ENCODE measurements at regions not wholly inside any gene's neighbourhood (a gene's known extent, or its start where the extent isn't known, plus 50 kb on each side); places are given as distances from the start of the nearest gene placed in this dataset.

DNA sequence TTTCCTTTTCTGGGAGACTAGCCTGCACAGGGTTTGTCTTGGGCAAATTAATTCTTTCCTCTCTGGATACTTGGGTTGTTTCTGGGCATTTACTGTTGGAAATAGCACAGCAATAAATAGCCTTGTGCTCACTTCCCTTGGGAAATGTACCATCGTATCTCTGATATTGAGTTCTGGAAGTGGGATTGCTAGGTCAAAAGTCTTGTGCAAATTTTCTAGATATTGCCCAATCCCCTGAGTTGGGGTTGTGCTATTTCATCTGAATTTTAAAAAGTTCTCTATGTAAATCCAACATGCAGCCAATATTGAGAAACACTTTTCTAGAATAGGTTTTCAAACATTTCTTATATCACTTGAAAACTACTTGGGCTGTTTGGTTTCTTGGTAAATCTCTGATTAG, 64.0 kb upstream of the ELOVL5 start:
- no peak for DNase-seq

DNA sequence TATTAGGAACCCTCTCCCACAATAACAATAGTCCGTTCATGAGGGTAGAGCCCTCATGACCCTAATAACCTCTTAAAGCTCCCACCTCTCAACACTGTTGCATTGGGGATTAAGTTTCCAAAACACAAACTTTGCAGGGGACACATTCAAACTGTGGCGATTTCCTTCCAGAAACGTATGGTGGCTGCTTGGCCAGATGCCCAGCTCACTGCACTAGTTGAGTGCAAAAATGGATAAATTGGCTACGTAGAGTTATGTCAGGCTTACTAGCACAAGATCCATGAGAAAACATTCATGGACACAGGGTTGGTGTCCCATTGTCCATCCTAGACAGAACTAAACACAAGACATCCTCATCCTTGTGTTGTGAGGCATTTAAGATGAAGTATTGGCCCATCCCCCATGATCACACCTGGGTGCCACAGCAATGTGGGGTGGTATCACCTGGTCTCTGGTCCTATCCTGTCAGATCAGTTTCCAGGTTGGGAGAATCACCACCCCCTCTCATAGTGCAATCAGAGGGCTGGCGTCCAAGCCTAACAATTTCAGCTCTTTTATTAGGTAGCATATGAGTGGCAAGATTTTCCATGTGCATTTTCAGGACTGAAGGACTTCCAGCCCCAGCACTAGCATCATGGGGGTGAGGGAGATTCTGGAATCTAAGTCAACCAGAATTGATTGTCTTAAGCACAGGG, 63.4 kb upstream of the ELOVL5 start:
- no peak for DNase-seq

DNA sequence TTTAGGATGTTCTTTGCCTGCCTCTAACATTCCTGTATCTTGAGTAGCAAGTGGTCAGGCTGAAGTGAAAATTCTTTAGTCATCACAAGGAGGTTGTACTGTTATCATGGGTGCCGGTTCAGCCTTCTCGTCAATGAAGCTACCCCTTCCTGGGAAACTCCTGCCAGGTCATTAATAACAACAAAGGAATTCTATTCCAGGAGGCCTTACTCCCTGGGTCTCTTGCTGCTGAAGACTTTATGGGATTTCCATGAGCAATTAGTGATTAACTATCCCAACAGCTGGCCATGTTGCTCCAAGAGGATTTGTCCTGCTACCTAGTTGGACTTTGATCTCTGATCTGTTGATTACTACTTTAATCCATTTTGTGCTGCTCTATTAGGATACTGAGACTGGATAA, 62.7 kb upstream of the ELOVL5 start:
- no peak for DNase-seq

DNA sequence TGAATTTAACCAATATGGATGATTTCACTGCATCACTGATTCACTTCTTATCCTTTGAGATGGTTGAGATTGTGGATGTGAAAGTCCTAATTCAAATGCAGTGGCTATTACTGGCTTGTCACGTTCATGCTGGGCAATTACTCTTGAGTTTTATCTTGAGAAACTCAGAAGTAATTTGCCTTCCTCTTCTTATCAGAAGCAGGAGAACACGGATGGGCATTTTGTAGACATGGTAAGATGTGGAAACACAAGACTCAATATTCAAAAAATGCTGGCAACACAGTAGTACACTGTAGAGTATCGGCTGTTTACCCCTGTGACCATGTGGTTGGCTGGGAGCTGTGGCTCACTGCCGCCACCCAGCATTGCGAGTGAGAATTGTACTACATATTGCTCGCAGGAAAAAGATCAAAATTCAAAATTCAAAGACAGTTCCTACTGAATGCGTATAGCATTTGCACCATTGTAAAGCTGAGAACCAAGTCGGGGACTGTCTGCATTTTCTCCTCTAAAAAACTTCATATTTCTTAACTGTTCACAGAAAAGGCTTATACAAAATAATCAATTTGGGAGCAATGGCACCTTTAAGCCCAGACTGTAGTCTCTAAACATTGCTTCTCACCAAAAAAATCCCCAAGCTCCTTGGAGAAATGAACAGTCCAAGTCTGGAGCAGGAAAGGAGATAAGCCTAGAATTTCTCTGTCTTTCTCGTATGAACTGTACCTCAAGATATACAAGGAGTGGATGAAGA, 61.9 kb upstream of the ELOVL5 start:
- peak; percentile 33 for DNase-seq

DNA sequence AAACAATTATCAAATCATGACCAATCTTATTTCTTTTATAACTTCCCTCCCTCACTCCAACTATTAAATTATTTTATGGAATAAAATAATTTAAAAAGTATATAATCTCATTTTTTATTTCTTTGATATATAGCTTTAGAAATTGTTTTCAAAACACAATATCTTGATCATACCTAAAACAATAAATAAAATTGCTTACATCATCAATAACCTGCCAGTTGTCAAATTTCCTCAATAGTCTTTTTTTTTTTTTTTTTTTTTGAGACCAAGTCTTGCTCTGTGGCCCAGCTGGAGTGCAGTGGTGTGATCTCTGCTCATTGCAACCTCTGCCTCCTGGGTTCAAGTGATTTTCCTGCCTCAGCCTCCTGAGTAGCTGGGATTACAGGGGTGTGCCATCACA, 60.1 kb upstream of the ELOVL5 start:
- DNase-seq: no peak

DNA sequence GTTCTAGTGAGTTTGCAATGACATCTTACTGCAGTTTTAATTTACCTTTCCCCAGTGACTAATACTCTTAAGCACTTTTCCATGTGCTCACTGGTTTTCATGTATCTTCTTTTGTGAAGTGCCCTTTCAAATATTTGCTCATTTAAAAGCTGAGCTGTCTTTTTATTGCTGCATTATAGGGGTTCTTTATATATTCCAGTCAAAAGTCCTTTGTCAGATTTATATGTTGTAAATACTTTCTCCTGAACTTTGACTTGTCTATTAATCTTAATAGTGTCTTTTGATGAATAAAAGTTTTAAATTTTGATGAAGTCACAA, 50.2 kb upstream of the ELOVL5 start:
- no peak for DNase-seq

DNA sequence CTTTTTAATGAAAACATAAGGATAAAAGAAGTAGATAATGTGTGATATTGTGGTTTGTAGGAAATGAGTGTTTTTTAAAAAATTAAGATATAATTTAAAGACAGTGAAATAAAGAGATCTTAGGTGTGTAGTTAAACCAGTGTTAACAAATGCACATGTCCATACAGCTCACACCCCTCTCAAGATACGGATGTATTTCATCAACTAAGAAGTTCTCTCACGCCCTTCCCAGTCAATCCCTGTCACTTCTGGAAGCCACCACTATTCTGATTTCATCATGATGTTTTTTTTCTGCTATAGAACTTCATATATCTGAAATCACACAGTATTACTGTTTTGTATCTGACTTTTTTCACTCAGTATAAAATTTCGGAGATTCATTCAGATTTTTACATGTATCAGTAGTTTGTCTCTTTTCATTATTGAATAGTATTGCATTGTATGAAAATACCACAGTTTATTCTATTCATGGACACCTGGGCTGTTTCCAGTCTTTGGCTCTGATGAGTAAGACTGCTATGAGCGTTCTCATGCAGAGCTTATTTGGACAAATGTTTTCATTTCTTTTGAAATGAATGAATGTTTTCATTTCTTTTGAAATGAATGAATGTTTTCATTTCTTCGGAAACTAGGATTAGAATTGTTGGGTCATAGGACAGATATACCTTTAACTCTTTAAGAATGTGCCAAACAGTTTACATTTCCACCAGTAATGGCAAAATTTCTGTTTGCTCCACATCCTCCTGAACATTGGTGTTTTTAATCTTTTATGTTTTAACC, 49.7 kb upstream of the ELOVL5 start:
- DNase-seq: no peak

Measured in activated CD4-positive, CD25-positive, alpha-beta regulatory T cell treated with anti-CD3 and anti-CD28 coated beads, Interleukin-2, amount 50 U/mL, for 72 hours (primary cell).